ENCODE measurements at regions not wholly inside any gene's neighbourhood (a gene's known extent, or its start where the extent isn't known, plus 50 kb on each side); places are given as distances from the start of the nearest gene placed in this dataset.
"Not testable (repeated sequence)": the region's sequence is repeated elsewhere in the genome, so short reads cannot be mapped to it uniquely, and the experiment has no call there.

GRCh38 chr14:52202151-52202550 lies 65.3 kb upstream of the PTGDR start:
- FAIRE-seq, result no peak

- no peak for FAIRE-seq
Observed at GRCh38 chr14:52190337-52190931, 77.1 kb upstream of the PTGDR start.

- no peak for FAIRE-seq
Observed at GRCh38 chr14:52189325-52189724, 78.2 kb upstream of the PTGDR start.

- no peak for FAIRE-seq
Observed at GRCh38 chr14:52188381-52188780, 79.1 kb upstream of the PTGDR start.

- FAIRE-seq, result no peak
Observed at GRCh38 chr14:52185178-52185577, 82.3 kb upstream of the PTGDR start.

- no peak for FAIRE-seq
Observed at GRCh38 chr14:52182853-52183252, 84.6 kb upstream of the PTGDR start.

GRCh38 chr14:52179141-52179790 lies 88.2 kb upstream of the PTGDR start:
- no peak for FAIRE-seq

- no peak for FAIRE-seq
Observed at GRCh38 chr14:52175982-52176502, 91.5 kb upstream of the PTGDR start.

- FAIRE-seq, result not testable (repeated sequence)
Observed at GRCh38 chr14:52171932-52172331, 95.6 kb upstream of the PTGDR start.

GRCh38 chr14:52166822-52167221 lies 98.0 kb upstream of the NID2 start:
- FAIRE-seq, result no peak

- no peak for FAIRE-seq
Observed at GRCh38 chr14:52155651-52156213, 86.9 kb upstream of the NID2 start.

- no peak for FAIRE-seq
Observed at GRCh38 chr14:52154992-52155650, 86.3 kb upstream of the NID2 start.

- no peak for FAIRE-seq
Observed at GRCh38 chr14:52153939-52154338, 85.1 kb upstream of the NID2 start.

- no peak for FAIRE-seq
Observed at GRCh38 chr14:52150162-52150561, 81.3 kb upstream of the NID2 start.

- no peak for FAIRE-seq
Observed at GRCh38 chr14:52148371-52148770, 79.5 kb upstream of the NID2 start.

GRCh38 chr14:52146504-52146903 lies 77.6 kb upstream of the NID2 start:
- no peak for FAIRE-seq

- not testable (repeated sequence) for FAIRE-seq
Observed at GRCh38 chr14:52144099-52144498, 75.2 kb upstream of the NID2 start.

- FAIRE-seq, result peak; percentile 86
Observed at GRCh38 chr14:52142504-52142903, 73.6 kb upstream of the NID2 start.

- FAIRE-seq, result peak; percentile 84
Observed at GRCh38 chr14:52131640-52132320, 62.9 kb upstream of the NID2 start.

GRCh38 chr14:52129721-52130120 lies 60.9 kb upstream of the NID2 start:
- FAIRE-seq, result peak; percentile 98

- no peak for FAIRE-seq
Observed at GRCh38 chr14:52125885-52126284, 57.0 kb upstream of the NID2 start.

- no peak for FAIRE-seq
Observed at GRCh38 chr14:52124791-52125684, 56.2 kb upstream of the NID2 start.
